ENCODE measurements at regions not wholly inside any gene's neighbourhood (a gene's known extent, or its start where the extent isn't known, plus 50 kb on each side); places are given as distances from the start of the nearest gene placed in this dataset.

GRCh38 chr13:73225990-73226389 lies 167.2 kb downstream of the KLF5 start:
- H3K27me3 Mint-ChIP-seq (ENCODE audit: low read depth) = peaks cover 7% of the 10 kb centered on the region
- no peak overlapping the region for H3K4me3 Mint-ChIP-seq
- no peak overlapping the region for H3K27ac Mint-ChIP-seq
- H3K4me1 Mint-ChIP-seq (ENCODE audit: low read depth) = peaks cover 69% of the 10 kb centered on the region
- no peaks in the 10 kb centered on the region for H3K9me3 Mint-ChIP-seq (ENCODE audit: insufficient read depth)
- DNase-seq (no peak), ATAC-seq (no peak)
- H3K36me3 Mint-ChIP-seq (ENCODE audit: low read depth) = no peaks in the 10 kb centered on the region
- ChIA-PET CTCF (interaction anchor here (0.6 kb wide), 1 partner anchor 64 kb away, joined by 3 read pairs; no protein-coding TSS in a partner anchor), POLR2A (no interaction called here)

- peak; percentile 29 for ATAC-seq
- no peak for DNase-seq
Observed at GRCh38 chr13:73224703-73225102, 165.9 kb downstream of the KLF5 start.

GRCh38 chr13:73223372-73223781 lies 164.6 kb downstream of the KLF5 start:
- DNase-seq (peak; percentile 55), ATAC-seq (peak; percentile 56)
- Mint-ChIP-seq H3K4me1 (ENCODE audit: low read depth) (peaks cover 45% of the 10 kb centered on the region), H3K27me3 (ENCODE audit: low read depth) (peaks cover 14% of the 10 kb centered on the region), H3K4me3 (no peak overlapping the region), H3K36me3 (ENCODE audit: low read depth) (no peaks in the 10 kb centered on the region), H3K27ac (no peak overlapping the region), H3K9me3 (ENCODE audit: insufficient read depth) (no peaks in the 10 kb centered on the region)
- ChIA-PET POLR2A (interaction anchor here (0.6 kb wide), 1 partner anchor 1025 kb away, joined by 3 read pairs; no protein-coding TSS in a partner anchor), CTCF (no interaction called here)

More at GRCh38 chr13:73224703-73225102, 165.9 kb downstream of the KLF5 start:
- CTCF ChIA-PET = no interaction called here
- H3K27me3 Mint-ChIP-seq (ENCODE audit: low read depth) = peaks cover 7% of the 10 kb centered on the region
- peaks cover 58% of the 10 kb centered on the region for H3K4me1 Mint-ChIP-seq (ENCODE audit: low read depth)
- no peak overlapping the region for H3K4me3 Mint-ChIP-seq
- no peaks in the 10 kb centered on the region for H3K36me3 Mint-ChIP-seq (ENCODE audit: low read depth)
- H3K27ac Mint-ChIP-seq = no peak overlapping the region
- POLR2A ChIA-PET = no interaction called here
- H3K9me3 Mint-ChIP-seq (ENCODE audit: insufficient read depth) = no peaks in the 10 kb centered on the region

GRCh38 chr13:73222627-73223305 lies 164.0 kb downstream of the KLF5 start:
- Mint-ChIP-seq H3K4me3 (no peak overlapping the region), H3K9me3 (ENCODE audit: insufficient read depth) (no peaks in the 10 kb centered on the region), H3K27me3 (ENCODE audit: low read depth) (peaks cover 19% of the 10 kb centered on the region), H3K4me1 (ENCODE audit: low read depth) (peaks cover 38% of the 10 kb centered on the region), H3K36me3 (ENCODE audit: low read depth) (no peaks in the 10 kb centered on the region), H3K27ac (no peak overlapping the region)
- POLR2A ChIA-PET = no interaction called here
- ATAC-seq = no peak
- CTCF ChIA-PET = no interaction called here
- DNase-seq = no peak

- Mint-ChIP-seq H3K4me1 (ENCODE audit: low read depth) (peaks cover 36% of the 10 kb centered on the region), H3K9me3 (ENCODE audit: insufficient read depth) (no peaks in the 10 kb centered on the region), H3K4me3 (no peak overlapping the region), H3K36me3 (ENCODE audit: low read depth) (no peaks in the 10 kb centered on the region), H3K27ac (no peak overlapping the region), H3K27me3 (ENCODE audit: low read depth) (peaks cover 23% of the 10 kb centered on the region)
- DNase-seq (no peak), ATAC-seq (no peak)
- ChIA-PET POLR2A (no interaction called here), CTCF (no interaction called here)
Observed at GRCh38 chr13:73220966-73221720, 162.3 kb downstream of the KLF5 start.

- Mint-ChIP-seq H3K4me1 (ENCODE audit: low read depth) (peaks cover 16% of the 10 kb centered on the region), H3K36me3 (ENCODE audit: low read depth) (no peaks in the 10 kb centered on the region), H3K9me3 (ENCODE audit: insufficient read depth) (no peaks in the 10 kb centered on the region), H3K27ac (no peak overlapping the region), H3K27me3 (ENCODE audit: low read depth) (peaks cover 25% of the 10 kb centered on the region), H3K4me3 (no peak overlapping the region)
- DNase-seq (no peak), ATAC-seq (no peak)
- POLR2A ChIA-PET = no interaction called here
- CTCF ChIA-PET = no interaction called here
Observed at GRCh38 chr13:73218181-73218580, 159.4 kb downstream of the KLF5 start.

GRCh38 chr13:73216381-73216831 lies 157.6 kb downstream of the KLF5 start:
- peaks cover 14% of the 10 kb centered on the region for H3K4me1 Mint-ChIP-seq (ENCODE audit: low read depth)
- ChIA-PET POLR2A (no interaction called here), CTCF (no interaction called here)
- peaks cover 22% of the 10 kb centered on the region for H3K27me3 Mint-ChIP-seq (ENCODE audit: low read depth)
- no peak overlapping the region for H3K4me3 Mint-ChIP-seq
- H3K36me3 Mint-ChIP-seq (ENCODE audit: low read depth) = no peaks in the 10 kb centered on the region
- H3K27ac Mint-ChIP-seq = no peak overlapping the region
- DNase-seq (no peak), ATAC-seq (no peak)
- no peaks in the 10 kb centered on the region for H3K9me3 Mint-ChIP-seq (ENCODE audit: insufficient read depth)

GRCh38 chr13:73215823-73216222 lies 157.0 kb downstream of the KLF5 start:
- no peak for ATAC-seq
- Mint-ChIP-seq H3K27ac (no peak overlapping the region), H3K4me3 (no peak overlapping the region), H3K9me3 (ENCODE audit: insufficient read depth) (no peaks in the 10 kb centered on the region), H3K36me3 (ENCODE audit: low read depth) (no peaks in the 10 kb centered on the region), H3K27me3 (ENCODE audit: low read depth) (peaks cover 18% of the 10 kb centered on the region), H3K4me1 (ENCODE audit: low read depth) (peaks cover 14% of the 10 kb centered on the region)
- POLR2A ChIA-PET = no interaction called here
- CTCF ChIA-PET = no interaction called here
- DNase-seq = no peak

- ATAC-seq = no peak
Observed at GRCh38 chr13:73212482-73212881, 153.7 kb downstream of the KLF5 start.

GRCh38 chr13:73210218-73210883 lies 151.5 kb downstream of the KLF5 start:
- POLR2A ChIA-PET = no interaction called here
- CTCF ChIA-PET = no interaction called here
- H3K4me3 Mint-ChIP-seq = no peak overlapping the region
- DNase-seq (no peak), ATAC-seq (no peak)
- no peak overlapping the region for H3K27ac Mint-ChIP-seq
- H3K36me3 Mint-ChIP-seq (ENCODE audit: low read depth) = no peaks in the 10 kb centered on the region
- H3K4me1 Mint-ChIP-seq (ENCODE audit: low read depth) = peaks cover 8% of the 10 kb centered on the region
- H3K27me3 Mint-ChIP-seq (ENCODE audit: low read depth) = no peaks in the 10 kb centered on the region
- no peaks in the 10 kb centered on the region for H3K9me3 Mint-ChIP-seq (ENCODE audit: insufficient read depth)

More at GRCh38 chr13:73212482-73212881, 153.7 kb downstream of the KLF5 start:
- peaks cover 14% of the 10 kb centered on the region for H3K4me1 Mint-ChIP-seq (ENCODE audit: low read depth)
- no peak overlapping the region for H3K4me3 Mint-ChIP-seq
- no peaks in the 10 kb centered on the region for H3K9me3 Mint-ChIP-seq (ENCODE audit: insufficient read depth)
- H3K27me3 Mint-ChIP-seq (ENCODE audit: low read depth) = peaks cover 6% of the 10 kb centered on the region
- H3K36me3 Mint-ChIP-seq (ENCODE audit: low read depth) = no peaks in the 10 kb centered on the region
- DNase-seq = no peak
- ChIA-PET POLR2A (no interaction called here), CTCF (interaction anchor here (1.6 kb wide), 1 partner anchor 17 kb away, joined by 3 read pairs; no protein-coding TSS in a partner anchor)
- no peak overlapping the region for H3K27ac Mint-ChIP-seq

GRCh38 chr13:73204952-73205351 lies 146.1 kb downstream of the KLF5 start:
- DNase-seq (no peak), ATAC-seq (no peak)
- ChIA-PET CTCF (no interaction called here), POLR2A (no interaction called here)
- no peaks in the 10 kb centered on the region for H3K9me3 Mint-ChIP-seq (ENCODE audit: insufficient read depth)
- no peaks in the 10 kb centered on the region for H3K36me3 Mint-ChIP-seq (ENCODE audit: low read depth)
- no peaks in the 10 kb centered on the region for H3K4me1 Mint-ChIP-seq (ENCODE audit: low read depth)
- peaks cover 11% of the 10 kb centered on the region for H3K27me3 Mint-ChIP-seq (ENCODE audit: low read depth)
- H3K4me3 Mint-ChIP-seq = no peak overlapping the region
- no peak overlapping the region for H3K27ac Mint-ChIP-seq

- POLR2A ChIA-PET = no interaction called here
- peaks cover 11% of the 10 kb centered on the region for H3K27me3 Mint-ChIP-seq (ENCODE audit: low read depth)
- DNase-seq = no peak
- no peak overlapping the region for H3K4me3 Mint-ChIP-seq
- CTCF ChIA-PET = no interaction called here
- H3K27ac Mint-ChIP-seq = no peak overlapping the region
- no peaks in the 10 kb centered on the region for H3K9me3 Mint-ChIP-seq (ENCODE audit: insufficient read depth)
- no peaks in the 10 kb centered on the region for H3K36me3 Mint-ChIP-seq (ENCODE audit: low read depth)
- no peaks in the 10 kb centered on the region for H3K4me1 Mint-ChIP-seq (ENCODE audit: low read depth)
- ATAC-seq = no peak
Observed at GRCh38 chr13:73201626-73202025, 142.8 kb downstream of the KLF5 start.
